Kidney glomerular epithelial cell (primary cell): ENCODE measurements at regions not wholly inside any gene's neighbourhood (a gene's known extent, or its start where the extent isn't known, plus 50 kb on each side); places are given as distances from the start of the nearest gene placed in this dataset.

ENCODE experiments used
- DNase-seq: peaks from one replicate; lab custom pipeline; 2025; lab: John Stamatoyannopoulos, UW

- DNase-seq: peak; percentile 45
Measured at GRCh38 chr12:104858611-104859543, 99.2 kb downstream of the SLC41A2 start.

GRCh38 chr12:104856531-104856930, 101.6 kb downstream of the SLC41A2 start:
- DNase-seq: no peak

GRCh38 chr12:104855599-104855998, 102.5 kb downstream of the SLC41A2 start:
- DNase-seq: no peak

- DNase-seq: no peak
Measured at GRCh38 chr12:104852896-104853295, 105.2 kb downstream of the SLC41A2 start.

- DNase-seq: no peak
Measured at GRCh38 chr12:104852102-104852501, 106.0 kb downstream of the SLC41A2 start.

- no peak for DNase-seq
Measured at GRCh38 chr12:104850781-104851180, 107.3 kb downstream of the SLC41A2 start.

- no peak for DNase-seq
Measured at GRCh38 chr12:104846056-104846767, 111.9 kb downstream of the SLC41A2 start.

GRCh38 chr12:104844123-104844522, 114.0 kb downstream of the SLC41A2 start:
- DNase-seq: no peak

GRCh38 chr12:104840262-104840661, 117.8 kb downstream of the SLC41A2 start:
- DNase-seq: no peak

- DNase-seq: no peak
Measured at GRCh38 chr12:104835317-104835716, 122.8 kb downstream of the SLC41A2 start.

GRCh38 chr12:104834607-104835006, 123.5 kb downstream of the SLC41A2 start:
- no peak for DNase-seq

GRCh38 chr12:104833756-104834155, 124.3 kb downstream of the SLC41A2 start:
- no peak for DNase-seq

- DNase-seq: no peak
Measured at GRCh38 chr12:104828015-104828414, 130.1 kb downstream of the SLC41A2 start.

- DNase-seq: no peak
Measured at GRCh38 chr12:104827587-104827986, 130.5 kb downstream of the SLC41A2 start.

- DNase-seq: no peak
Measured at GRCh38 chr12:104825408-104825807, 132.7 kb downstream of the SLC41A2 start.

- no peak for DNase-seq
Measured at GRCh38 chr12:104823985-104824461, 134.1 kb downstream of the SLC41A2 start.

GRCh38 chr12:104822941-104823340, 135.1 kb downstream of the SLC41A2 start:
- DNase-seq: no peak

GRCh38 chr12:104816845-104817503, 141.1 kb downstream of the SLC41A2 start:
- no peak for DNase-seq

- DNase-seq: no peak
Measured at GRCh38 chr12:104815935-104816334, 142.2 kb downstream of the SLC41A2 start.

GRCh38 chr12:104814944-104815343, 143.1 kb downstream of the SLC41A2 start:
- DNase-seq: no peak
